Colonic mucosa (tissue), 4 donors: ENCODE measurements at regions not wholly inside any gene's neighbourhood (a gene's known extent, or its start where the extent isn't known, plus 50 kb on each side); places are given as distances from the start of the nearest gene placed in this dataset.

ENCODE experiments used
- DNase-seq: peaks from one replicate; pipeline ENCODE4 v3.0.0-alpha.2; 2020
- H3K27ac ChIP-seq: fragments of 200-600 bp; one replicate; pipeline ENCODE4 v1.8.0; 2021
- H3K27me3 ChIP-seq: fragments of 200-600 bp; one replicate; pipeline ENCODE4 v1.8.0; 2021
- H3K36me3 ChIP-seq: fragments of 200-600 bp; one replicate; pipeline ENCODE4 v1.8.0; 2021
- H3K4me1 ChIP-seq: fragments of 200-600 bp; one replicate; pipeline ENCODE4 v1.8.0; 2021; ENCODE audit warnings: mild to moderate bottlenecking
- H3K4me3 ChIP-seq: fragments of 200-600 bp; one replicate; pipeline ENCODE4 v1.8.0; 2021
- H3K9ac ChIP-seq, 2 donors: one replicate each; pipeline ENCODE4 v1.7.0; 2013; ENCODE audit warnings: control low read depth in 2 of 2, low read depth in 2 of 2, low read length in 2 of 2
- H3K9me3 ChIP-seq: fragments of 200-600 bp; one replicate; pipeline ENCODE4 v1.8.0; 2021
- CTCF ChIP-seq: fragments of 200-600 bp; IDR thresholded peaks from one replicate; pipeline ENCODE4 v1.8.0; 2022; ENCODE audit warnings: antibody characterized with exemption, mild to moderate bottlenecking
- intact Hi-C: fragments of 100-400 bp; cut with DNase I; formaldehyde crosslinking; loops from one replicate; pipeline ENCODE4 v1.14.1; 2022
- donor health status: healthy.
- donor health status: DM: no; HTN: no; CAD: no.
- donor health status: DM: no; HTN: no; CAD: no.

- H3K36me3 ChIP-seq = no peaks in the 10 kb centered on the region
- H3K27ac ChIP-seq = no peak overlapping the region
- no peaks in the 10 kb centered on the region for H3K9me3 ChIP-seq
- intact Hi-C loops = no loop called here
- no peak for TF ChIP-seq CTCF
- DNase-seq = no peak
- no peak overlapping the region for H3K4me3 ChIP-seq
- no peaks in the 10 kb centered on the region for H3K27me3 ChIP-seq
- no peaks in the 10 kb centered on the region for H3K4me1 ChIP-seq
- H3K9ac ChIP-seq = no peak overlapping the region
These were observed 228.8 kb upstream of the P2RY1 start for GRCh38 chr3:152606146-152606545.

GRCh38 chr3:152607179-152607578, 227.8 kb upstream of the P2RY1 start:
- no peak for TF ChIP-seq CTCF
- no peak for DNase-seq

GRCh38 chr3:152608696-152609594, 226.0 kb upstream of the P2RY1 start:
- H3K4me1 ChIP-seq = no peaks in the 10 kb centered on the region
- no peak for TF ChIP-seq CTCF
- H3K9ac ChIP-seq = no peak overlapping the region

More at GRCh38 chr3:152607179-152607578, 227.8 kb upstream of the P2RY1 start:
- intact Hi-C loops = no loop called here
- no peaks in the 10 kb centered on the region for H3K9me3 ChIP-seq
- no peak overlapping the region for H3K27ac ChIP-seq
- no peak overlapping the region for H3K4me3 ChIP-seq
- H3K4me1 ChIP-seq = no peaks in the 10 kb centered on the region
- no peak overlapping the region for H3K9ac ChIP-seq
- H3K36me3 ChIP-seq = no peaks in the 10 kb centered on the region
- H3K27me3 ChIP-seq = no peaks in the 10 kb centered on the region

GRCh38 chr3:152609891-152610290, 225.0 kb upstream of the P2RY1 start:
- Histone ChIP-seq H3K9ac (no peak overlapping the region), H3K4me1 (no peaks in the 10 kb centered on the region), H3K4me3 (no peak overlapping the region), H3K27ac (no peak overlapping the region), H3K27me3 (no peaks in the 10 kb centered on the region), H3K36me3 (no peaks in the 10 kb centered on the region), H3K9me3 (no peaks in the 10 kb centered on the region)
- DNase-seq = no peak
- TF ChIP-seq CTCF = no peak
- intact Hi-C loops = no loop called here

More at GRCh38 chr3:152608696-152609594, 226.0 kb upstream of the P2RY1 start:
- no peak overlapping the region for H3K4me3 ChIP-seq
- H3K36me3 ChIP-seq = no peaks in the 10 kb centered on the region
- no peaks in the 10 kb centered on the region for H3K27me3 ChIP-seq
- no peak overlapping the region for H3K27ac ChIP-seq
- DNase-seq = no peak
- intact Hi-C loops = no loop called here
- H3K9me3 ChIP-seq = no peaks in the 10 kb centered on the region

- intact Hi-C loops = no loop called here
- Histone ChIP-seq H3K4me3 (no peak overlapping the region), H3K4me1 (no peaks in the 10 kb centered on the region), H3K9me3 (no peaks in the 10 kb centered on the region), H3K27ac (no peak overlapping the region), H3K27me3 (no peaks in the 10 kb centered on the region), H3K9ac (no peak overlapping the region), H3K36me3 (no peaks in the 10 kb centered on the region)
- no peak for DNase-seq
- TF ChIP-seq CTCF = no peak
These were observed 224.3 kb upstream of the P2RY1 start for GRCh38 chr3:152610622-152611021.
